ENCODE measurements at regions not wholly inside any gene's neighbourhood (a gene's known extent, or its start where the extent isn't known, plus 50 kb on each side); places are given as distances from the start of the nearest gene placed in this dataset.

- no peak for TF ChIP-seq EZH2phosphoT487 (IDR thresholded peaks at IDR 0.05; ENCODE audit: insufficient read depth, low read depth)
- TF ChIP-seq EZH2 (IDR thresholded peaks at IDR 0.05; ENCODE audit: insufficient read depth, poor library complexity, severe bottlenecking): no peak
These were observed 210.3 kb upstream of the EPHA5 start for GRCh38 chr4:65880594-65880993.

All from GM23248 (cell line).